Mesendoderm (in vitro differentiated cells): ENCODE measurements at regions not wholly inside any gene's neighbourhood (a gene's known extent, or its start where the extent isn't known, plus 50 kb on each side); places are given as distances from the start of the nearest gene placed in this dataset.
"Not testable (repeated sequence)": the region's sequence is repeated elsewhere in the genome, so short reads cannot be mapped to it uniquely, and the experiment has no call there.

Source experiments
- DNase-seq: peaks from one replicate; pipeline ENCODE4 v3.0.0; 2013
- H2AK5ac ChIP-seq: 2 replicates; pipeline ENCODE4 v1.6.1; 2013; ENCODE audit warnings: low read length, inconsistent platforms
- H2BK120ac ChIP-seq: 2 replicates; pipeline ENCODE4 v1.6.1; 2013; ENCODE audit warnings: low read depth, mild to moderate bottlenecking, low read length, moderate library complexity, mixed read lengths
- H2BK15ac ChIP-seq: replicated peaks from 2 replicates; pipeline ENCODE4 v1.6.1; 2013; ENCODE audit warnings: low read depth, mild to moderate bottlenecking, moderate library complexity
- H2BK5ac ChIP-seq: 2 replicates; pipeline ENCODE4 v1.6.1; 2013; ENCODE audit warnings: low read length, inconsistent platforms
- H3K18ac ChIP-seq: 2 replicates; pipeline ENCODE4 v1.6.1; 2013; ENCODE audit warnings: mild to moderate bottlenecking, low read length, mixed read lengths
- H3K23ac ChIP-seq: one replicate; pipeline ENCODE4 v1.6.1; 2013; ENCODE audit warnings: low read length
- H3K27ac ChIP-seq: 2 replicates; pipeline ENCODE4 v1.5.1; 2013; ENCODE audit warnings: low read depth, mild to moderate bottlenecking, inconsistent platforms, low read length, moderate library complexity
- H3K27me3 ChIP-seq: 2 replicates; pipeline ENCODE4 v1.6.1; 2013; ENCODE audit warnings: low read length, control low read depth, mild to moderate bottlenecking, inconsistent platforms; ENCODE audit not compliant: insufficient read depth, poor library complexity
- H3K36me3 ChIP-seq: 2 replicates; pipeline ENCODE4 v1.6.1; 2013; ENCODE audit warnings: low read length, inconsistent platforms; ENCODE audit not compliant: control insufficient read depth, insufficient read depth
- H3K4ac ChIP-seq: one replicate; pipeline ENCODE4 v1.6.1; 2013; ENCODE audit warnings: low read depth, mild to moderate bottlenecking, low read length, moderate library complexity
- H3K4me1 ChIP-seq: 2 replicates; pipeline ENCODE4 v1.6.1; 2013; ENCODE audit warnings: low read depth, low read length, inconsistent platforms; ENCODE audit not compliant: control insufficient read depth
- H3K4me2 ChIP-seq: 2 replicates; pipeline ENCODE4 v1.6.1; 2013; ENCODE audit warnings: low read length
- H3K4me3 ChIP-seq: 2 replicates; pipeline ENCODE4 v1.5.1; 2013; ENCODE audit warnings: mild to moderate bottlenecking, low read length
- H3K56ac ChIP-seq: one replicate; pipeline ENCODE4 v1.6.1; 2013; ENCODE audit warnings: low read length
- H3K79me1 ChIP-seq: 2 replicates; pipeline ENCODE4 v1.6.1; 2013; ENCODE audit warnings: low read length, inconsistent platforms
- H3K79me2 ChIP-seq: 2 replicates; pipeline ENCODE4 v1.6.1; 2013; ENCODE audit warnings: mild to moderate bottlenecking, low read length; ENCODE audit not compliant: control insufficient read depth, insufficient read depth
- H3K9ac ChIP-seq: 2 replicates; pipeline ENCODE4 v1.6.1; 2013; ENCODE audit warnings: low read length, inconsistent platforms
- H4K5ac ChIP-seq: one replicate; pipeline ENCODE4 v1.6.1; 2013; ENCODE audit warnings: low read length
- H4K8ac ChIP-seq: one replicate; pipeline ENCODE4 v1.6.1; 2013; ENCODE audit warnings: low read depth, mild to moderate bottlenecking, control low read depth, low read length, moderate library complexity
- WGBS: extraction: QIAGEN DNeasy Blood & Tissue Kit; methylation state at CpG from one replicate; pipeline ENCODE4 v1.1.7; 2013; ENCODE audit warnings: low lambda C conversion rate, missing lambda C conversion rate; ENCODE audit not compliant: insufficient coverage; ENCODE audit errors: extremely low coverage; 5-methylcytosine and 5-hydroxymethylcytosine counted together

DNA sequence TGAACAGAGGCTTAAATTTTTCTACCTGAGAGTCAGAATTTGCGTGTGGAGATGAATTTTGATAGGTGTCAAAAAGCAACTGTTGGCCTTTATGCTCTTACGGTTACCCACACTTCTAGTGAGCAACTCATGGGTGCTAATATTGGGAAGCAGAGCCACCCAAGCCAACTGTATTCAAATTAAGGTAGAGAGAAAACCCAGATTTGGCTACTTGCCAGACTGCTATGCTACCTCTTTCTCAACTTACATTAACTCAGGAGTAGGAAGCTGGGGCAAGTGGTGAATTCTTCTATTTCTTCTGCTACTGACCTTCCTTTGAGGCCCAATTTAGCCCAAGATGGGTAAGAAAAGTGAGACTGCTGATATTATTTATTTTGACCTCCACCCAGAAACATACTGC, 83.9 kb downstream of the OLFM4 start:
- H3K27ac ChIP-seq, result no peak overlapping the region
- no peak overlapping the region for H3K18ac ChIP-seq
- H3K36me3 ChIP-seq, result no peaks in the 10 kb centered on the region
- H3K4ac ChIP-seq, result no peak overlapping the region
- H3K27me3 ChIP-seq, result no peaks in the 10 kb centered on the region
- H3K79me1 ChIP-seq, result no peaks in the 10 kb centered on the region
- no peaks in the 10 kb centered on the region for H3K4me1 ChIP-seq
- no peak overlapping the region for H2BK15ac ChIP-seq
- no peak overlapping the region for H3K4me3 ChIP-seq
- H4K5ac ChIP-seq, result no peak overlapping the region
- H3K4me2 ChIP-seq, result no peak overlapping the region
- H3K56ac ChIP-seq, result no peak overlapping the region
- no peak overlapping the region for H2BK5ac ChIP-seq
- H2AK5ac ChIP-seq, result no peak overlapping the region
- H3K23ac ChIP-seq, result no peak overlapping the region
- no CpG with 5 or more reads among the region's 2 CpGs for WGBS
- no peak overlapping the region for H4K8ac ChIP-seq
- H3K79me2 ChIP-seq, result no peaks in the 10 kb centered on the region
- no peak overlapping the region for H3K9ac ChIP-seq
- H2BK120ac ChIP-seq, result no peak overlapping the region
- no peak for DNase-seq

- not testable (repeated sequence) for H3K4me1 ChIP-seq, H3K56ac ChIP-seq, H3K4me3 ChIP-seq, H3K27me3 ChIP-seq, H3K4me2 ChIP-seq, H3K36me3 ChIP-seq, H3K27ac ChIP-seq, H4K5ac ChIP-seq, H3K4ac ChIP-seq, H2BK5ac ChIP-seq, H3K79me1 ChIP-seq, H3K79me2 ChIP-seq, H3K18ac ChIP-seq, H4K8ac ChIP-seq, DNase-seq, H2AK5ac ChIP-seq, H2BK120ac ChIP-seq, H3K9ac ChIP-seq, H2BK15ac ChIP-seq, H3K23ac ChIP-seq
- no CpG with 5 or more reads among the region's 1 CpG for WGBS
Measured at GRCh38 chr13:53117048-53117447, 88.4 kb downstream of the OLFM4 start.

GRCh38 chr13:53121131-53121773, 92.6 kb downstream of the OLFM4 start:
- Histone ChIP-seq H3K56ac (no peak overlapping the region), H3K23ac (no peak overlapping the region), H3K27ac (no peak overlapping the region), H3K4ac (no peak overlapping the region), H3K4me2 (no peak overlapping the region), H2AK5ac (no peak overlapping the region), H3K79me1 (no peaks in the 10 kb centered on the region), H4K8ac (no peak overlapping the region), H3K9ac (no peak overlapping the region), H3K18ac (no peak overlapping the region), H2BK15ac (no peak overlapping the region), H3K27me3 (no peaks in the 10 kb centered on the region), H3K79me2 (no peaks in the 10 kb centered on the region), H4K5ac (no peak overlapping the region), H2BK5ac (no peak overlapping the region), H2BK120ac (no peak overlapping the region), H3K36me3 (no peaks in the 10 kb centered on the region), H3K4me1 (peaks cover 2% of the 10 kb centered on the region), H3K4me3 (no peak overlapping the region)
- WGBS, result no CpG with 5 or more reads among the region's 1 CpG
- DNase-seq, result peak; percentile 53

- Histone ChIP-seq H3K56ac (no peak overlapping the region), H2BK15ac (no peak overlapping the region), H2BK5ac (no peak overlapping the region), H3K4me2 (no peak overlapping the region), H3K18ac (no peak overlapping the region), H2AK5ac (no peak overlapping the region), H3K27ac (no peak overlapping the region), H3K36me3 (no peaks in the 10 kb centered on the region), H3K79me1 (no peaks in the 10 kb centered on the region), H3K4me3 (no peak overlapping the region), H3K4ac (no peak overlapping the region), H2BK120ac (no peak overlapping the region), H4K5ac (no peak overlapping the region), H3K9ac (no peak overlapping the region), H3K79me2 (no peaks in the 10 kb centered on the region), H3K23ac (no peak overlapping the region), H3K27me3 (no peaks in the 10 kb centered on the region), H3K4me1 (peaks cover 2% of the 10 kb centered on the region), H4K8ac (no peak overlapping the region)
- no CpG with 5 or more reads among the region's 2 CpGs for WGBS
- no peak for DNase-seq
Measured at GRCh38 chr13:53121919-53122318, 93.3 kb downstream of the OLFM4 start.

DNA sequence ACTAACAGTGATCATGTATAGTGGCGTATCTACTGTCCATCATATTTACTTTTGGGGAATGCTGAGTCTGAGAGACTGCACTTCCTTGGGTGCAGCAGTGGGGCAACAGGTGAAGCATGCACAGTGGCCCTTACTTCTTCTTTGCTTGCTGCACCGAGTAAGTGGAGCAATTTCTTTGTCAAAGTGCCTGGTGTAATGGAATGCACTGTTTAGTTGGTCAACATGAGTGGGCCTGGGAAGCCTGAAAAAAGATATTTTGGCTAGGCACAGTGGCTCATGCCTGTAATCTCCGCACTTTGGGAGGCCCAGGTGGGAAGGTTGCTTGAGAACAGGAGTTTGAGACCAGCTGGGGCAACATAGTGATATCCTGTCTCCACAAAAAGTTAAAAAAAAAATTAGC, 94.9 kb downstream of the OLFM4 start:
- WGBS, result no CpG with 5 or more reads among the region's 3 CpGs
- H3K27ac ChIP-seq, result no peak overlapping the region
- no peak overlapping the region for H2AK5ac ChIP-seq
- no peak overlapping the region for H3K4ac ChIP-seq
- peaks cover 2% of the 10 kb centered on the region for H3K4me1 ChIP-seq
- H2BK15ac ChIP-seq, result no peak overlapping the region
- H2BK5ac ChIP-seq, result no peak overlapping the region
- H3K4me3 ChIP-seq, result no peak overlapping the region
- no peaks in the 10 kb centered on the region for H3K79me1 ChIP-seq
- no peak overlapping the region for H3K9ac ChIP-seq
- no peak overlapping the region for H2BK120ac ChIP-seq
- no peak overlapping the region for H3K18ac ChIP-seq
- no peaks in the 10 kb centered on the region for H3K36me3 ChIP-seq
- DNase-seq, result no peak
- no peak overlapping the region for H3K4me2 ChIP-seq
- no peak overlapping the region for H4K5ac ChIP-seq
- no peaks in the 10 kb centered on the region for H3K79me2 ChIP-seq
- H4K8ac ChIP-seq, result no peak overlapping the region
- H3K23ac ChIP-seq, result no peak overlapping the region
- no peaks in the 10 kb centered on the region for H3K27me3 ChIP-seq
- no peak overlapping the region for H3K56ac ChIP-seq

GRCh38 chr13:53124623-53125022, 96.0 kb downstream of the OLFM4 start:
- no peak for DNase-seq
- no CpG with 5 or more reads among the region's 3 CpGs for WGBS

More at GRCh38 chr13:53124623-53125022, 96.0 kb downstream of the OLFM4 start:
- no peak overlapping the region for H2AK5ac ChIP-seq
- no peak overlapping the region for H3K4me3 ChIP-seq
- H2BK5ac ChIP-seq, result no peak overlapping the region
- H2BK120ac ChIP-seq, result no peak overlapping the region
- no peak overlapping the region for H3K4me2 ChIP-seq
- H3K27ac ChIP-seq, result no peak overlapping the region
- H3K18ac ChIP-seq, result no peak overlapping the region
- no peak overlapping the region for H4K8ac ChIP-seq
- H4K5ac ChIP-seq, result no peak overlapping the region
- H3K79me2 ChIP-seq, result no peaks in the 10 kb centered on the region
- no peak overlapping the region for H3K23ac ChIP-seq
- H2BK15ac ChIP-seq, result no peak overlapping the region
- no peak overlapping the region for H3K9ac ChIP-seq
- no peak overlapping the region for H3K4ac ChIP-seq
- H3K56ac ChIP-seq, result no peak overlapping the region
- no peaks in the 10 kb centered on the region for H3K27me3 ChIP-seq
- H3K79me1 ChIP-seq, result no peaks in the 10 kb centered on the region
- no peaks in the 10 kb centered on the region for H3K36me3 ChIP-seq
- H3K4me1 ChIP-seq, result peaks cover 2% of the 10 kb centered on the region
